Parathyroid adenoma (tissue), 2 donors: ENCODE measurements at regions not wholly inside any gene's neighbourhood (a gene's known extent, or its start where the extent isn't known, plus 50 kb on each side); places are given as distances from the start of the nearest gene placed in this dataset.

Experiments used
- H2AFZ ChIP-seq: fragments of 300-600 bp; sonication (generic); one replicate; pipeline ENCODE4 v1.7.0; 2017; ENCODE audit warnings: antibody characterized with exemption, mild to moderate bottlenecking
- H3K27ac ChIP-seq: fragments of 300-600 bp; sonication (generic); one replicate; pipeline ENCODE4 v1.7.0; 2017
- H3K27me3 ChIP-seq: fragments of 300-600 bp; sonication (generic); one replicate; pipeline ENCODE4 v1.7.0; 2017; ENCODE audit warnings: low read length; ENCODE audit not compliant: control insufficient read depth, insufficient read depth
- H3K36me3 ChIP-seq: fragments of 300-600 bp; sonication (generic); one replicate; pipeline ENCODE4 v1.7.0; 2017; ENCODE audit warnings: low read length; ENCODE audit not compliant: control insufficient read depth, insufficient read depth
- H3K4me1 ChIP-seq: fragments of 300-600 bp; sonication (generic); one replicate; pipeline ENCODE4 v1.7.0; 2017; ENCODE audit warnings: control low read depth
- H3K4me2 ChIP-seq: fragments of 300-600 bp; sonication (generic); one replicate; pipeline ENCODE4 v1.7.0; 2017; ENCODE audit warnings: low read length
- H3K4me3 ChIP-seq: fragments of 300-600 bp; sonication (generic); one replicate; pipeline ENCODE4 v1.7.0; 2017; ENCODE audit warnings: low read depth, low read length
- H3K79me2 ChIP-seq: fragments of 300-600 bp; sonication (generic); one replicate; pipeline ENCODE4 v1.7.0; 2017; ENCODE audit warnings: control low read depth
- H3K9ac ChIP-seq: fragments of 300-600 bp; sonication (generic); one replicate; pipeline ENCODE4 v1.7.0; 2017; ENCODE audit warnings: mild to moderate bottlenecking
- H3K9me3 ChIP-seq: fragments of 300-600 bp; sonication (generic); one replicate; pipeline ENCODE4 v1.7.0; 2017; ENCODE audit warnings: low read length; ENCODE audit not compliant: control insufficient read depth
- CTCF ChIP-seq: fragments of 300-600 bp; sonication (generic); IDR thresholded peaks from one replicate; pipeline ENCODE4 v1.7.0; 2017; ENCODE audit warnings: antibody characterized with exemption, mild to moderate bottlenecking
- donor health status: primary hyperparathyroidism.

- no peak overlapping the region for H2AFZ ChIP-seq
- H3K4me1 ChIP-seq, result no peaks in the 10 kb centered on the region
- TF ChIP-seq CTCF, result no peak
- no peaks in the 10 kb centered on the region for H3K36me3 ChIP-seq
- H3K79me2 ChIP-seq, result no peaks in the 10 kb centered on the region
- no peak overlapping the region for H3K4me2 ChIP-seq
- H3K27me3 ChIP-seq, result no peaks in the 10 kb centered on the region
- no peak overlapping the region for H3K27ac ChIP-seq
- H3K9me3 ChIP-seq, result no peaks in the 10 kb centered on the region
- no peak overlapping the region for H3K4me3 ChIP-seq
- no peak overlapping the region for H3K9ac ChIP-seq
These were observed 76.5 kb upstream of the LSM6 start for GRCh38 chr4:146098978-146099377.

- H3K4me3 ChIP-seq, result no peak overlapping the region
- H3K4me2 ChIP-seq, result no peak overlapping the region
- H3K27ac ChIP-seq, result no peak overlapping the region
- no peaks in the 10 kb centered on the region for H3K4me1 ChIP-seq
- TF ChIP-seq CTCF, result no peak
- H3K79me2 ChIP-seq, result no peaks in the 10 kb centered on the region
- H3K36me3 ChIP-seq, result no peaks in the 10 kb centered on the region
- no peaks in the 10 kb centered on the region for H3K9me3 ChIP-seq
- no peaks in the 10 kb centered on the region for H3K27me3 ChIP-seq
- H3K9ac ChIP-seq, result no peak overlapping the region
- H2AFZ ChIP-seq, result no peak overlapping the region
These were observed 77.1 kb upstream of the LSM6 start for GRCh38 chr4:146098397-146098796.

- Histone ChIP-seq H3K27me3 (no peaks in the 10 kb centered on the region), H3K4me3 (no peak overlapping the region), H3K36me3 (no peaks in the 10 kb centered on the region), H3K79me2 (no peaks in the 10 kb centered on the region), H3K27ac (no peak overlapping the region), H3K4me1 (no peaks in the 10 kb centered on the region), H2AFZ (no peak overlapping the region), H3K9ac (no peak overlapping the region), H3K9me3 (no peaks in the 10 kb centered on the region), H3K4me2 (no peak overlapping the region)
- no peak for TF ChIP-seq CTCF
These were observed 79.1 kb upstream of the LSM6 start for GRCh38 chr4:146096371-146096770.

GRCh38 chr4:146095860-146096259 is 79.7 kb upstream of the LSM6 start:
- no peak overlapping the region for H3K9ac ChIP-seq
- H3K4me2 ChIP-seq, result no peak overlapping the region
- H3K9me3 ChIP-seq, result no peaks in the 10 kb centered on the region
- no peaks in the 10 kb centered on the region for H3K36me3 ChIP-seq
- no peak overlapping the region for H3K4me3 ChIP-seq
- H3K4me1 ChIP-seq, result no peaks in the 10 kb centered on the region
- H3K27me3 ChIP-seq, result no peaks in the 10 kb centered on the region
- no peak overlapping the region for H3K27ac ChIP-seq
- no peaks in the 10 kb centered on the region for H3K79me2 ChIP-seq
- H2AFZ ChIP-seq, result no peak overlapping the region
- TF ChIP-seq CTCF, result no peak

- H3K9ac ChIP-seq, result no peak overlapping the region
- no peak overlapping the region for H3K4me2 ChIP-seq
- TF ChIP-seq CTCF, result peak; percentile 21
- no peak overlapping the region for H3K27ac ChIP-seq
- H3K36me3 ChIP-seq, result no peaks in the 10 kb centered on the region
- H3K4me3 ChIP-seq, result no peak overlapping the region
- no peak overlapping the region for H2AFZ ChIP-seq
- no peaks in the 10 kb centered on the region for H3K27me3 ChIP-seq
- H3K9me3 ChIP-seq, result no peaks in the 10 kb centered on the region
- no peaks in the 10 kb centered on the region for H3K4me1 ChIP-seq
- H3K79me2 ChIP-seq, result no peaks in the 10 kb centered on the region
These were observed 80.3 kb upstream of the LSM6 start for GRCh38 chr4:146095091-146095690.
